ENCODE measurements at regions not wholly inside any gene's neighbourhood (a gene's known extent, or its start where the extent isn't known, plus 50 kb on each side); places are given as distances from the start of the nearest gene placed in this dataset.

GRCh38 chr18:66393463-66393862 is 210.4 kb downstream of the CDH19 start:
- TF ChIP-seq CTCF (conservative IDR thresholded peaks at IDR 0.05 in 1 of 2, IDR thresholded peaks at IDR 0.05 in 1 of 2; ENCODE audit: extremely low read depth in 1 of 2, insufficient read depth in 1 of 2, low read depth in 1 of 2, low read length in 2 of 2) (no peak), EZH2 (IDR thresholded peaks at IDR 0.05; ENCODE audit: borderline replicate concordance, low read length) (no peak)

Data from mammary epithelial cell (primary cell).